ENCODE measurements at regions not wholly inside any gene's neighbourhood (a gene's known extent, or its start where the extent isn't known, plus 50 kb on each side); places are given as distances from the start of the nearest gene placed in this dataset.

GRCh38 chr20:39676241-39676640 lies 714.1 kb downstream of the DHX35 start:
- no peak for DNase-seq (ENCODE audit: extremely low read depth, low read depth, low spot score)

- no peak for DNase-seq (ENCODE audit: extremely low read depth, low read depth, low spot score)
Measured at GRCh38 chr20:39674842-39675241, 712.7 kb downstream of the DHX35 start.

DNA sequence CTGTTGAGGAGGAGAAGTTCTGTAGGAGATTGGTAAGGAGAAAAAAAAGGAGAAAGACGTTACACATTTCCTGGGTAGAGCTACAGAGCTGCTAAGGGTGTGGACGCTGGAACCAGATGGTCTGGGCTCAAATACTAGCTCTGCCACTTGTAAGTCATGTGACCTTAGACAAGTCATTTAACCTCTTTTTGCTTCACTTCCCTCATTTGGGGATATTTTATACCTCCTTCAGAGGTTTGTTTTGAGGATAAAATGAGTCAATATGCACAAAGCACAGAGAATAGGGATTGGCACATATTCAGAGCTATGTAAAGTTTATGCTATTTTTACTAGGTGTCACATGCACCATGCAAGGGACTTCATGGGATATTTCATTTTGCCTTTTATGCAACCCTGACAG lies 708.8 kb downstream of the DHX35 start:
- DNase-seq (ENCODE audit: extremely low read depth, low read depth, low spot score), result no peak

DNA sequence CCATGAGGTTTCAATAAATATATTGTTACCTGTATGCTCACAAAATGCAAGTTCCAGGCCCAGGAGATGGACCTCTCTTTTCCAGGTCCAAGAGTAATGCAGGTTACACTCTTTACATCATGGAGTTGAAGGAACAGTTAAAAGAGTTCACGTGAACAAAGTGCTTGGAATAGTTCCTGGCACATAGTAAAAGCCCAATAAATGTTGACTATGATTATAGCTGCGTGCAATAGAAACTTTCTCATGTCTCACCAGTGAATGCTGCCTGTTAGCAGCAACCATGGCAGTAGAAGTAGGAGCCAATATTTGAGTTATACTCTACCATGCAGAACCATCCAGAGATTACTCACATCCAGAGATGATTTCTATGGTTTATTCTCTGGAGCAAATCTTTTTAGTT lies 707.5 kb downstream of the DHX35 start:
- DNase-seq (ENCODE audit: extremely low read depth, low read depth, low spot score), result no peak

GRCh38 chr20:39668038-39668437 lies 705.9 kb downstream of the DHX35 start:
- DNase-seq (ENCODE audit: extremely low read depth, low read depth, low spot score), result no peak

DNA sequence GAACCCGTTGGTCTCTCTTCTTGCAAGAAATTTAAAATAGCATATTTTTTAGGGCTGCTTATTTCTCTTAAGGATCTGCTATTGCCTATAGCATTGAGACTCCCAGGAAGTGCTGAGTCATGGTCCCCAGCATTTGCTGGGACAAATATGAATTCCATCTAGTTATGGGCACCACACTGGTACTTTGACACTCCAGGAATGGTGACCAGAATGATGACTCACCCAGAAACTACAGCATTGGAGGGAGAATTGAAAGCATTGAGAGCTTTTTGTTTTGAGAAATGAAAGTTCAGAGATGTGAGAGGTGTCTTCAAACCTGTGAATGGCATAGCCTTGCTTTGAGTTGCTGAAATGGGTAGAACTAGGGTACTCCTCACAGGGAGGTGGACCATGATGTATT lies 699.7 kb downstream of the DHX35 start:
- DNase-seq (ENCODE audit: extremely low read depth, low read depth, low spot score), result no peak

- no peak for DNase-seq (ENCODE audit: extremely low read depth, low read depth, low spot score)
Measured at GRCh38 chr20:39660965-39661364, 698.8 kb downstream of the DHX35 start.

- no peak for DNase-seq (ENCODE audit: extremely low read depth, low read depth, low spot score)
Measured at GRCh38 chr20:39660226-39660625, 698.1 kb downstream of the DHX35 start.

DNA sequence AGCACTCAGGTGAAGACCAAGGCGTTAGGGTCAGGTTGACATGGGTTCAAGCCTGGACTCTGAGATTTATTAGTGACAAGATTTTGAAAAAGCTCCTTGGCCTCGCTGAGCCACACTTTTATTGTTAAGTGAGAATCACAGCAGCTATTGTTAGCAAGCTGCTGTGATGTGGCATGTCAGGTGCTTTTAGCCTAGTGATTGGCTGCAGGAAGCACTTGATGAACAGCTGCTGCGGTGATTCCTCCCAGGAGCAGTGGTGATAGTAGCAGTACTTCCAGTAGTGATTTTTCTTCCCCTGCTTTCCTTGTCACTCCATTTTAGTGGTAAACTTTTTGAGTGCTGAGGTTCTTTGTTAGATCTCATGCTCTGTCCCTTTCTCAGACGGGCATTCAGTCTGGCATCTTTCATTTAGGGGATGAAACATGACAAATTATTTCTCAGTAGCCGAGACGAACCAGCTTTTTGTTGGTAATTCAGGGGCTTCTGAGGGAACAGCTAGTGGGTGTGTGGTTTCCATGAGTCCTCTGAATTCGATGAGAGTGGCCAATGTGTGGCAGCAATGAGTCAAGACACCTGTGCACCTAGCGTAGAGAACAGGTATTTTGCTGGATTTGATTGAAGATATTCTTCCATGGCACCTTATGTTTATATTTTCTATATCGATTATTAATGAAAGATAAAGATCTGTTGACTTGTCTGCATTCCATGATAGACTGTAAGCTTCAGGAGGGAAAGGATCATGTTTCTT lies 696.7 kb downstream of the DHX35 start:
- no peak for DNase-seq (ENCODE audit: extremely low read depth, low read depth, low spot score)

DNA sequence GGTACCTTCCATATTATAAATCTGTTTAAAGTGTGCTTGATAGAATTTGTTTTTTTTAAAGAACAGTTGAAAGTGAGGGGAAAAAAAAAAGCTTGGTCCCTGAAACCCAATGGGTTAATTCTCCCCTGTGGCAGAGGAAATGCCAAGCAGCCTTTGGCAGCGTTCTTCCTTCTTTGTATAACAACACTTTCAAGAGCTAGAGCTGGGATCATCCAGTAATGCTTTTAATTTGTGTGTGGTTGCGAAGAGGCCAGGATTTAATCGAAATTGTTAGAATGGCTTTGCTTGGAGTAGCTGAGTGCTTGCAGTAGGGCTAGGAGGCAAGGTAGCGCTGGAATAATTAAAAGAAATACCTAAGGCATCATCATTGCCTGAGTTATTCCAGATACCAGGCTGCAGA lies 692.0 kb downstream of the DHX35 start:
- DNase-seq (ENCODE audit: extremely low read depth, low read depth, low spot score), result no peak

DNA sequence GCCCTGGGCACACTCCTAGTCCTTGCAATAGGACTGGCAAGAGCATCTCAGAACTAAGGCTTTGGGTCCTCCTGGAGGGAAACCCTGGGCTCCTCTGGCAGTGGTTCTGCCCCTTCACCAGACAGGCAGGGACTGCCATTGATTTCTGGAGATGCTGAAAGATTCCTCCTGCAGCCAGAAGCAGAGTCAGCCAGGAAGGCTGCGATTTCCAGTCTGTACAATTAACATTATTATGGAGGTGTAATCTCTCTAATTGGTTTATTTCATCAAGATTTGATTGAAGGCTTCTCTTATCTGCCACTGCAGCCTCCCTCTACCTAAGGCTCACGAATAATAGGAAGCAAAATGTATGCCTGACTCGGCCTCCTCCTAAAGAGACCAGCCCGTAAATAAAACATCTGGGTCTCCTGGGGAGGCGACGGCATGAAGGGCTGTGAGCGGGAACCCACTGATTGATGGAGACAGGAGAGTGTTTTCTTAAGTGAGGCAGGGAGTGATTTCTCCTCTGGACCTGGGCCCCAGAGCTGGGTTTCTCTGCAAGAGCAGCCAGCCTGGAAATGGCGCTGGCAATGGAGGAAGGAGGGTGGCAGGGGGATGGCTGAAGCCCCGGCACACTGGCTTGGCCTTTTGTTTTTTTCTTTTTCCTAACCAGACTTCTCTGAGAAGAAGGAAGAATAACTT lies 689.6 kb downstream of the DHX35 start:
- DNase-seq (ENCODE audit: extremely low read depth, low read depth, low spot score), result no peak

DNA sequence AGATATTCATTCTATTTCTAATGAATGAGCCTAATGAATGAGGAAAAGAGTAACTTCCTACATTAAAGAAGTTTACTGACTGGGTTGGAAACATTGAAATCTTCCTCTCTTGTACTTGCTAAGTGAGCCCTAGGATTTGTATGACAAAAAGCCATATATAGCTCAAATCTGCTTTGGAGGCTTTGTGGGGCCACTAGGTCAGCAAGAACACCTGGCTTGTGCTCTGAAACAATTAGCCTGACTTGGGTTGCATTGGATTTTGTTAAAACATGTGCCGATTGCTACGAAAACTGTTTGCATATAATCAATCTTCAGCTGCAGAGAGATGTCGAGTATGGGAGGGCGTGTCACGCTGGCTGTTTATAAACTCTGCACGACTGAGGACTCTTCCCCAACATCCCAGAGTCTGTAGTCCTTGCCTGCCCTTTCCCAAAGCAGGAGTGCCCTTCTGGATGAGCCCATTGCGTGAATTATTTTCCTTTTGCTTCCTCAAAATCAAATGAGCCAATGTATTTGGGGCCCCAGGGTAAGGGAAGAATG lies 684.8 kb downstream of the DHX35 start:
- DNase-seq (ENCODE audit: extremely low read depth, low read depth, low spot score), result no peak

DNA sequence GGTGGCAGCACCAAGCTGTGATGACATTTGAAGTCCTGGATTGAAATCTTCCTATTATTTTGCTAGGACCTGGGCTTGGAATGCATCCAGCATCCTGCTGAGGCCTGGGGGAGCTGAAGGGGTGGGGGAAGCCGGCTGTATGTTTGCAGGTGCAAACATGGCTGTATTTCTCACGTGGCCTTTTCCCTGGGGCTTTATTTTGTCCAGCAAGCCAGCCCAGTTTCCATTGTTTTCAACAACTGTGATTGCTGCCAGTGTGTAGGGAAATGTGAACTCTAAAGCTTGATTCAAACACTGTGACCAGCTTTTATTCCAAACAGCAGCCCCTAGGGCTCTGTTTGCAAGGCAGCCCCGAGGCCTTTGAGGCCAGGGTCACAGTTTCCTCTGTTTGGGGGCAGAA lies 683.0 kb downstream of the DHX35 start:
- DNase-seq (ENCODE audit: extremely low read depth, low read depth, low spot score), result no peak

GRCh38 chr20:39643292-39643691 lies 681.1 kb downstream of the DHX35 start:
- DNase-seq (ENCODE audit: extremely low read depth, low read depth, low spot score), result no peak

DNA sequence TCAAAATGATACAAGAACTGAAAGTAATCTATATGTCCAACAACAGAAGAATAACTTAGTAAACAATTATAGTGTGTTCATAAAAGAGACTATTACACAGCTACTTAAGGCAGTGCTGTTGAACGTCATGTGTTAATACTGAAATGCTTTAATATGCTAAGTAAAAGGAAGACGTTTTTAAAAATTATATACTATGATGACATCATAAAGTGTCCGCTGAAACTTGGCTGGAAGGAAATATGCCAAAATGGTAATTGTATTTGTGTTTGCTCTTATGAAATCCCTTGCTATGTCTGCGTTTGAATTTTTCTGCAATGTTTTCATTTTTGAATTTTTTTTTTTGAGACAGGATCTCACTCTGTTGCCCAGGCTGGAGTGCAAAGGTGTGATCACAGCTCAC lies 679.3 kb downstream of the DHX35 start:
- DNase-seq (ENCODE audit: extremely low read depth, low read depth, low spot score), result no peak

GRCh38 chr20:39640147-39640546 lies 678.0 kb downstream of the DHX35 start:
- no peak for DNase-seq (ENCODE audit: extremely low read depth, low read depth, low spot score)

GRCh38 chr20:39638731-39639130 lies 676.6 kb downstream of the DHX35 start:
- DNase-seq (ENCODE audit: extremely low read depth, low read depth, low spot score), result no peak

DNA sequence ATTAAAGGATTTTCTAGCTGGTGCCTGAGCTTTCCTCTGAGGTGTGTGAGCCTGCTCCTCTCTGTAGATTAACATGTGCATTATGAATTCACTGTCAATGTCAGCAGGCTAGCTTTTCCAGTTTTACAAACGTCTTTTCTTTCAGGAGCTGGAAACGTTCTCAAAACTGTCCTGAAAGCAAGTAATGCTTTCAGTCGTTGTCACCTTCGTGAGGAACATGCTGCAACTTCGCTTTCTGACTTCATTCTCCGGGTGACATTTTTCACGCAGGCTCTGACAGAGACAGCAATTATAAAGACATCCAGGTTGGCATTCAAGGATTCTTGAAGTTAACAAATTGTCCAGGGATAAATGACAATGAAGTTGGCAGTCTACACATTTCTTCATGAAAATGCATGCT lies 671.5 kb downstream of the DHX35 start:
- DNase-seq (ENCODE audit: extremely low read depth, low read depth, low spot score), result no peak

DNA sequence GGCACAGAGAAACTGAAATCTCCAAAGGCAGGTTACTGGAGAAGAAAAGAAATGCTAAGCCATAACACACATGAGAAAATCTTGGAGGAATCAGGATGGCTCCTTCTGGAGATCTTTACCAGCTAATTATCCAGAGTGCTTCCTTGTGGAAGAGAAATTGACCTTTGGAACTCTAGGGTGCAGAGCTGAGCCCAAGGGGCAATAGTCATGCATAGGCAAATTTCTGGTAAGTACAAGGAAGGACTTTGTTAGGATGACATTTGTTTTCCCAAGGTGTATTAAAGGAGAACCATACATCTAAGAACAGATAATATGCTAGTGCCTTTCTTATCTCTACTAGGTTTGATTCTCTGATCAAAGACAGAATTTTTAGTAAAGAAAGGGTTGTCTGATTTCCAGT lies 670.6 kb downstream of the DHX35 start:
- no peak for DNase-seq (ENCODE audit: extremely low read depth, low read depth, low spot score)

DNA sequence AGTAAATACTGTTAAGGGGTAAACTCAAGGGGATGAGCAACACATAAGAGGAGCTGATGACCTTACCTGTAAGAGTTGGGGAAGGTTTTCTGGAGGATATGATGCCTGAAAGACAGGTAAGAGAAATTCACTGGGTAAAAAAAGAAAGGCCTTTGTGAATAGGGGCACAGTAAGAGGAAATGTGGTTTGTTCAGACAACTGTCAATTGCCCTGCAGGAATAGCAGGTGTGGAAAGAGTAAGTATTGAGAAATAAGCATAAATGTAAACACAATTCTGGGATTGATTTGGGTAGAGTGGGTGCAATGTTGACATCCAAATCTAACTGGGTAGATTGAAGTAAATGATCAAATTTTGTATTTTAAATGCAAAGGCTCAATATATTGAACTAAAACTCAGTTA lies 670.0 kb downstream of the DHX35 start:
- DNase-seq (ENCODE audit: extremely low read depth, low read depth, low spot score), result no peak

DNA sequence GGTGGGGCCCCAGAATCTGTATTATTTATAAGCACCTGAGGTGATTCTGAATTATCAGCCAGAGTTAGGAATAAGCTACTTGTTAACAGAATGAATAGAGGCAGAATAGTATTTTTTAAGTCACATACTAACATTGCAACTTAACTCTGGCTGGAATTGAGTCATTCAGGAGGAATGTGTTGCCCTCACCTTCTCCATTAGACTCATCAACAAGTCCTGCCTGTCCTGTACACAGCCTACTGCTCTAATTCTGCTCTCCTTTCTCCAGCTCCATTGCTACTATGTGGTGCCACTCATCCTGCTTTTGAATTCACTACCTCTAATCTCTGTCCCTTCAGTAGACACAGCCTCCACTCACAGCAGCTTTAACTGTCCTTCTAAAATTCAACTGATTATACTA lies 669.4 kb downstream of the DHX35 start:
- DNase-seq (ENCODE audit: extremely low read depth, low read depth, low spot score), result no peak

GRCh38 chr20:39630215-39630908 lies 668.2 kb downstream of the DHX35 start:
- no peak for DNase-seq (ENCODE audit: extremely low read depth, low read depth, low spot score)
